GM19239 (cell line): ENCODE measurements at regions not wholly inside any gene's neighbourhood (a gene's known extent, or its start where the extent isn't known, plus 50 kb on each side); places are given as distances from the start of the nearest gene placed in this dataset.

ENCODE experiments used
- DNase-seq: peaks from one replicate; pipeline ENCODE4 v3.0.0; 2011; ENCODE audit warnings: low spot score; ENCODE audit not compliant: insufficient read length
- FAIRE-seq: peaks from 2 replicates; lab custom pipeline; 2011; peaks lifted over from hg19 to GRCh38; lab: Jason Lieb, UNC

GRCh38 chr2:59066787-59067399 is 825.8 kb upstream of the FANCL start:
- no peak for DNase-seq
- FAIRE-seq: no peak

DNA sequence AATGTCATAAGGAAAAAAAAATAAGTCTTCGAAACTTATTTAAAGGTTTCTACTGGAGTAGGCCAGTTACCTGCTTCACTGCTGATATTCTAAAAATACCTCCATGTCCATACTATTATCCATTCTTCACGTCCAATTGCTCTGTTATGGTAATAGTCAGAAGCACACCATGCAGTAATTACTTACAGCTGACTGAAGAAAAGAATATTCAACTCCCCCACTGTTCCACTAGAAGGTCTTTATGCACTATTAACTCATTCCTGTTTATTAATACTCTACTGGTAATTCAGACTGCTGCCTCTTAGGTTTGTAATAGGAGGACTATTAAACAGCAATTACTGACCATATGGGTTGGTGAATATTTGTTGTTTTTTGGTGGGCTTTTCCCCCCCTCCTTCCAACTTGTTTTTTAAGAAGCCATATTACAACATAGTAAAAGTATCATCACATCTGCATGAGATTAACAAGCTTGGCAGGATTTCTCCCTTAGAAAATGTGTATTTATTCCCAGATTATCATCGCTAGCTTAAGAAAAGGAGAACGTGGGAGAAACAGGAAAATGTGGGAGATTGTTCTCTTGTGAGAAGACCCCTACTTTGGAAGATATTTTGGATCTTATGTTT is 806.4 kb upstream of the FANCL start:
- DNase-seq: no peak
- no peak for FAIRE-seq

DNA sequence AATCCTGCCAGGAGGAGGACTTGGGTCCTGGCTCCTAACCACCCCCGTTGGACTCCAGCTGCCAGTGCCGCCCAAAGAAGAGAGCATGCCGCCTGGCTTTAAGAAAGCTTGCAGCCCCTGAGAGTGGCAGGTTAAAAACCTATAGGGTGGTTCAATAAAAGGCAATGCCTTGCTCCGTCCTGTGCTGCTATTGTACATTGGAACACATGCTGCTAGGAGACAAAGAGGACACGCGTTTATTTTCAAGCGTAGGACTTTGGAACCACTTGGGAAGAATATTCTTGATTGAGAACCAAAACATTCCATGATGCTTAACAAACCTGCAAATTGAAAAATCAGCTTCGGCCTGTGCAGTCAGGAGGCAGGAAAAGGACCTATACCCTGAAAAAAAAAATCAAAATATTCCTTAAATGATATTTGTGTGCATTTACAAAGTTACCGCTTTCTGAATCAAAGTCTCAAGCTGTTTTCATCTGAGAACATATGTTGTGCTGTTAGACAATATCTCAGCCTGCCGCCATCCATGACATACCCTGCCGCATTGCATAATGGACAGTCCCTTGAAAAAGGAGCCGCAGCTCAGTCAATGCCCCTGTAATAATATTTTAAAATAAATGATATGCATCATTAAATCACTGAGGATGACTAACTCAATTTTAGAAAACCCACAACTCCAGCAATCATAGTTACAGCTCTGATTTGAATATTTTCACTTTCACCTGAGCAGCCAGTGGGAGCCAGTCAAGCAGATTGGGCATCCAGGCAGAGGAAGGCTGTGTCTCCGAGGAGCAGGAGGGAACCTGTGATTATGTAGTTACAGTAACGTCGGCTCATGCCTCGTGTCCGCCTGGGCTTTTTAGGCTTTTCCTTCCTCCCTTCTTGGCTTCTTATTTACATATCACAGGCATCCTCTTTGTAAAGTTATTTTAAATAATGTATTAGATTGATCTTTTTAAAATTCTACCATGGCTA is 805.6 kb upstream of the FANCL start:
- DNase-seq: no peak
- no peak for FAIRE-seq

- FAIRE-seq (no peak), DNase-seq (no peak)
Measured at GRCh38 chr2:59044736-59045135, 803.6 kb upstream of the FANCL start.

GRCh38 chr2:59041139-59041538 is 800.0 kb upstream of the FANCL start:
- DNase-seq: no peak
- no peak for FAIRE-seq

GRCh38 chr2:59034837-59035236 is 793.7 kb upstream of the FANCL start:
- DNase-seq: no peak
- no peak for FAIRE-seq

DNA sequence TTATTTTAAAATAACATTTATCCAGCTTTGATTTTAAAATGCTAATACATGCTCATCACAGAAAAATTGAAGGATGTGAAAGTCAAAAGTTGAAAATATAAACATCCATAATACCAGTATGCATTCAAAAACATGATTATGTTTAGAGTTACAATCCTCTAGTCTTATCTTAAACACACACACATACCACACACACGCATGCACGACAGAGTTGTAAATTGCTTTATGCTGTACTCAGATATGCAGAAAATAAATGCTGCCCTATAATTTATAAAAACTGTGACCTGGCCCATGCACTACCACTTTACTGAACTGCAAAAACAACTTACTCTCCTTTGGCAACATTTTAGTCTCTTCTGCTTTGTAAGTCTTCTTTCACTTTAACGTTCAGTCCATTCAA is 793.0 kb upstream of the FANCL start:
- FAIRE-seq (no peak), DNase-seq (no peak)

- DNase-seq (no peak), FAIRE-seq (no peak)
Measured at GRCh38 chr2:59033661-59034060, 792.5 kb upstream of the FANCL start.

DNA sequence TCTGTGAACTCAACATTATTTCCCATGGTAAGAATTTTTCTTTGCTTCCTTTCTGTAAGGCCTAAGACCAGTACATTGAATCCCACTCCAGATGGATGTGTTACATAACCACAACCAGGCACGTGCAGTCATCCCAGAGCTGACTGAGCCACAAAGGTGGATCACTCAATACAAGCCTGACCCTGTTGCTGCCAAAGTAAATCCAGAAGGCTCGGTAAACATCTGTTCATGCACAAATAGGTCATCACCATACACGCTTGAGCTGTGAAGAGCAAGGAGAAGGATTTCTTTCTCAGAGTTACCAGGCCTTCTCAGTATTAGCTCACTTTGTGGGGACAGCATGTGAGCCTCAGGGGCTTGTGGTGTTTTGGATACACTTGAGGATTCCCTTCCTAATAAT is 791.4 kb upstream of the FANCL start:
- no peak for FAIRE-seq

GRCh38 chr2:59029058-59029457 is 787.9 kb upstream of the FANCL start:
- FAIRE-seq (no peak), DNase-seq (no peak)

More for the DNA sequence above, 791.4 kb upstream of the FANCL start:
- no peak for DNase-seq

DNA sequence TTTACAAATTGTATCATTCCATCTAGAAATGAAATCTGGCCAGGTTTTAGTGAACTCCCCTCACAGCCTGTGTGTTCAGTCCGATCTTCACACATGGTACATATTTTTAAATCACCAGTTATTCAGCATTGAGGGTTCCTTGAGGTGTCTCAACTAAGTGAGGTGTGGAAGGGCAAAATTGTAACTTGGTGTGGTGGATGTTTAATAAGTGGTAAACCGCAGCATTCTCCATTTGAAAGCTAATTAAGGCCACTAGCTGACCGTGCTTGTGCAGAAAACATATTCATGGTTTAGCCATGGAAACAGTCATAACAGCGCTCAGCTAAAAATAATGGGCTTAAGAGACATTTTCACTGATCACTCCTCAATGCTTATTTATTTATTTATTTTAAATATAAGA is 786.2 kb upstream of the FANCL start:
- FAIRE-seq (no peak), DNase-seq (no peak)

DNA sequence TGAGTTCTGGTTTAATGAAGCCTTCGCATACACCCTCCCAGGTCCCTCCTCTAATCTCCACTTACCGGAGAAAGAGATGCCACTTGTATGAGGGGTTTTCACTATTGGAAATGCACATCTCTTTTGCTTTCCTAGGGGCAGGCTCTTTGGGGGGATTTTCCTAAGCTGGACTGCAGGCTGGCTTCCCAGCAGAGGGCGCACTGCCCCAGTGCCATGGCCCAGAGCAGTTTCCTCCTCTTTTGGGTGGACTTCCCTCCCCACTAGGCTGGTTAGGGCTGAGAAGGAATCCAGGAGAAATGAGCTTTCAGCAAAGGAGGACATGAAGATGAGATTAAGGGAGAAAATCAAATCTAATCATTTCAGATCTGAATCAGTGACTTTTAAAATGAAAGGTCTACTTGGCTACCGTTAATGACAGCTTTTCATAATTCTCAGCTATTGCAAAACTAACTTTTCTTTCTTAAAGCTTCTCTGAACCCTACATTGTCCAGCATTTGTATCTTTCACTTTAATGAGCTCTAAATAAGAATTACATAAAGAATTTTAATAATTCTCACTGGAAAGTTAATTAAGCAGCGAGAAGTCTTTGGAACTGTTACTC is 784.1 kb upstream of the FANCL start:
- FAIRE-seq: peak; percentile 77
- peak; percentile 6 for DNase-seq

DNA sequence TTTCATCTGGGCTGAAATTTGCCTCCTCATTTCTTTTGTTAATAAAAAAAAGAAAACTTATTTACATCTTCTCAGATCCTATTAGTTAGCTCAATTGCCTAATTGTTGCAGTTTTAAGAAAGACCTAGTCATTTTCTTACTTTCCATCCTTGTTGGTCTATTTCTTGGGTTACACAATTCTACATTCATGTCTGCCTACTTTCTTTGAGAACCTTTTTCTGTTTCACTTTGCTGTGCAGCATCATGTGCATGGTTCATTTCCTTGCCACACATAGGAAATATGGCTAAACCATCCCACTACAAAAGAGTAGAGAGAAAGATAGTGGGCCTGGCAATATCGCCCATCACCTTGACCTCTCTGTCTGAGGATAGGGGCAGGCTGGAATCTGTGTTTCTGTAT is 780.7 kb upstream of the FANCL start:
- FAIRE-seq (no peak), DNase-seq (no peak)

GRCh38 chr2:59019566-59020159 is 778.5 kb upstream of the FANCL start:
- FAIRE-seq: no peak
- DNase-seq: no peak

DNA sequence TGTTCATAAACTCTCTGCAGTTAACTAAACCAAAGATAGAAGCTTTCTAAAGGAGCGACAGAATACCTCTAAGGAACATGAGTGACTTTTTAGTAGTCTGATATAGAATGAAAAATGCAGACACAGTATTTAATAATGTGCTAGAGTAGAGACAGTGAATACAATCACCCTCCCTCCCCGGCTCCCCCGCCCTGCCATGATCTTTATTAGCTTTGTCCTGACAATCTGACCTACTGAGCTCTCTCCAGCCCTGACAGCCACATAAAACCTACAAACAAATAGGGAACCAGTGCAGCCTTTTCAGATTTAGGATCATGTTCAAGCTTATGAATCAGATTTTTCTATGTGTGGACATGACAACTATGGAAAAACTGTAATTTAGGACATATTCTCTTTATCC is 777.6 kb upstream of the FANCL start:
- FAIRE-seq: no peak
- no peak for DNase-seq

DNA sequence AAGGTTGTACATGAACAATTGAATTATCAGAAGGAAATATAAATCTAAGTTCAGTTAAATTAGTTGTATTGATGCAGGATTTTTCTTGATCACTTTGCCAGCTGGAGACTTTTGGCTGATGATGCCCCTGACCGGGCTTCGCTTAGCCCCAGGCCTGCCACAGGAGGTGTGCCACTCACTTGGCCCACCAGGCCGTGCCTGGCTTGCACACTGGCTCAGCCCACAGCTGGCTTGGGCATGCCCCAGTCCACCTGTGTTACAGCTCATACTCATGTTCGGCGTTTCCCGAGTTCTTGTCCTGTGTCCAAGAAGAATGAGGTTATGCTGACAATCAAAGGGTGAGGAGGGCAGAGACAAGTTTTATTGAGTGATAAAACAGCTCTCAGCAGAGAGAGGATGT is 773.9 kb upstream of the FANCL start:
- FAIRE-seq (no peak), DNase-seq (no peak)

- FAIRE-seq (no peak), DNase-seq (no peak)
Measured at GRCh38 chr2:59012971-59013370, 771.8 kb upstream of the FANCL start.

- FAIRE-seq: no peak
- DNase-seq: no peak
Measured at GRCh38 chr2:59012234-59012633, 771.1 kb upstream of the FANCL start.

- no peak for DNase-seq
- FAIRE-seq: no peak
Measured at GRCh38 chr2:59008950-59009349, 767.8 kb upstream of the FANCL start.

- FAIRE-seq: no peak
Measured at GRCh38 chr2:59005836-59006615, 764.9 kb upstream of the FANCL start.

More at GRCh38 chr2:59005836-59006615, 764.9 kb upstream of the FANCL start:
- no peak for DNase-seq
